Muscle of leg (tissue), 3 donors: ENCODE measurements at regions not wholly inside any gene's neighbourhood (a gene's known extent, or its start where the extent isn't known, plus 50 kb on each side); places are given as distances from the start of the nearest gene placed in this dataset.

Experiments
- DNase-seq: peaks from one replicate; pipeline ENCODE4 v3.0.0; 2013
- H3K27ac ChIP-seq: one replicate; pipeline ENCODE4 v1.5.1; 2013; ENCODE audit warnings: mild to moderate bottlenecking, low read length, control low read depth
- H3K27me3 ChIP-seq: one replicate; pipeline ENCODE4 v1.6.1; 2013; ENCODE audit warnings: low read length; ENCODE audit not compliant: control insufficient read depth, insufficient read depth
- H3K36me3 ChIP-seq: one replicate; pipeline ENCODE4 v1.6.1; 2013; ENCODE audit warnings: low read length; ENCODE audit not compliant: control insufficient read depth, insufficient read depth
- H3K4me1 ChIP-seq: one replicate; pipeline ENCODE4 v1.6.1; 2013; ENCODE audit warnings: low read length; ENCODE audit not compliant: control insufficient read depth, insufficient read depth
- H3K4me3 ChIP-seq: one replicate; pipeline ENCODE4 v1.5.1; 2013; ENCODE audit warnings: low read length, control low read depth
- H3K9me3 ChIP-seq: replicated peaks from 2 replicates; pipeline ENCODE4 v1.6.1; 2013; ENCODE audit warnings: low read depth, low read length; ENCODE audit not compliant: control insufficient read depth
- WGBS: methylation state at CpG from one replicate; pipeline ENCODE4 v1.1.5; 2013; ENCODE audit warnings: missing lambda C conversion rate; ENCODE audit not compliant: insufficient coverage; 5-methylcytosine and 5-hydroxymethylcytosine counted together

DNA sequence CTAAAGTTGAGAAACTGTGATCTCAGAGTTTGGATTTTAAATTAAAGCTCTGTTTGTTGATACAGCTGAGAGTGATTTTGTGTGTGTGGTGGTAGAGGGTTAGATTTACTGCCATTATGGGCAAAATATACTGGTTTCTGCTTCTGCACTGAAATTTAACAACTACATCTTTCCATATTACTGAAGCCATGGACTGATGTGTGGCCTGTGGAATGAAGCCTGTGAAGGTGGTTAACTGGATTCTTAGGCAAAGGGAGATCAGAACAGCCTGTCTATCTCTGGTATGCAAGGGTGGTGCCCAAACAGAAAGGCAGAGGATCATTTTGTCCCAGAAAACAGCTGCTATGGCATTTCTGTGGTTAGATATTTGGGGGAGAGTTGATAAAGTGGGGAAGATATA, 297.3 kb upstream of the THBS1 start:
- no peaks in the 10 kb centered on the region for H3K27me3 ChIP-seq
- no peaks in the 10 kb centered on the region for H3K36me3 ChIP-seq
- H3K4me3 ChIP-seq, result no peak overlapping the region
- H3K27ac ChIP-seq, result no peak overlapping the region
- H3K4me1 ChIP-seq, result no peaks in the 10 kb centered on the region
- H3K9me3 ChIP-seq, result no peaks in the 10 kb centered on the region
- DNase-seq, result no peak

DNA sequence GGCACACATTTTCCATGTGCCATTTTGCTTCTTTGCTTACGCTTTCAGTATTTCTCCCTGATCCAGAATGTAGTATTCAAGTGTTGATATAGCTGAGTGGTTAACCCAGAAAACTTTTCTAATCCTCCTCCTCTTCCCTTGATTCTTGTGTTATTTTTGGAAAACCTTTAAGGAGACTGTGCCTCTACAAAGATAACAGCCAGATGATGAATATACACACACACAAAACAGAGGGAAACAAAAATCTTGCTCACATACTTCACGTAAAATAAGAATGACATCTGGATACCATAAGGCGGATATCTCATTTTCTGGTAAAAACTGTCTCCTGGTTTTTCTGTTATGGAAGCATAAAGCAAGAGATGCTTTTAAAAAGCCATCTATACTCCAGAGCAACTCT, 295.8 kb upstream of the THBS1 start:
- Histone ChIP-seq H3K27ac (no peak overlapping the region), H3K9me3 (no peaks in the 10 kb centered on the region), H3K36me3 (no peaks in the 10 kb centered on the region), H3K4me1 (no peaks in the 10 kb centered on the region), H3K4me3 (no peak overlapping the region), H3K27me3 (no peaks in the 10 kb centered on the region)
- no peak for DNase-seq
- no CpG with 5 or more reads among the region's 3 CpGs for WGBS

DNA sequence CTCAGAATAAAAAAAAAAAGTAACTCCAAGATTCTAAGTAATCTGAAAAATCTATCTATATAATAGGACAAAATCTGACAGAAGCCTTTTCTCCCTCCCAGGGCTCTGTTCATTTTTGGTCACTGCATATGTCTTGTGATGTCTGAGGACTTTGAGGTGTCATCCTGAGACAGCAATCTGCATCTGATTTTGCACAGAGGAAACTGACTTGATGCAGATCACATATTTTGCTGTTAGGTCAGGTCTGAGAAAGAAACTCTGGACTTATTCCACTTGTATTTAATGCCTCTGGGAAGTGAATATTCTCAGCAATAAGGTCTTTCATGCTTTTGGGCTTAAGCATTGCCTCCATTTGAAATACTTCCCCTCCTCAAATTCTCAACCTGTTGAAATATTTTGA, 295.2 kb upstream of the THBS1 start:
- no peaks in the 10 kb centered on the region for H3K9me3 ChIP-seq
- no peak overlapping the region for H3K4me3 ChIP-seq
- H3K36me3 ChIP-seq, result no peaks in the 10 kb centered on the region
- H3K27me3 ChIP-seq, result no peaks in the 10 kb centered on the region
- peak; percentile 24 for DNase-seq
- no peaks in the 10 kb centered on the region for H3K4me1 ChIP-seq
- H3K27ac ChIP-seq, result no peak overlapping the region

DNA sequence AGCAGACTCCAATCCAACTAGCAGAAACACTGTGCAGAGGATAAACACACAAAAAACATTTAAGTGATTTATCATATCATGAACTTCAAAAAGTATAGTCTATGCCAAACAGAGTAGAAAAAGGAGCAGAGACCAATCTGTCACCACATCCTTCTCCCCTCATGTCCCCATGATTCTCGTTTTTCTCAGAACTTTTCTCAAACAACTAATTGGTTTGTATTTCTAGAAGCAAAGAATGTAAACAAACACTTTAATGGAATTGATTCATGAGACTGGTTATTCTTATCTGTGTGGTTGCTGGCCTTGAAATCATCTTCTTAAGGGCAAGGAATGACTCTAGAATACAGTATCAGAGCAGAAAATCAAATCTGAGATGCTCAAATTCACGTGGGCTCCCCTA, 294.2 kb upstream of the THBS1 start:
- no peak overlapping the region for H3K27ac ChIP-seq
- no peak for DNase-seq
- no peak overlapping the region for H3K4me3 ChIP-seq
- H3K27me3 ChIP-seq, result no peaks in the 10 kb centered on the region
- no peaks in the 10 kb centered on the region for H3K4me1 ChIP-seq
- H3K9me3 ChIP-seq, result no peaks in the 10 kb centered on the region
- no CpG with 5 or more reads among the region's 2 CpGs for WGBS
- H3K36me3 ChIP-seq, result no peaks in the 10 kb centered on the region

DNA sequence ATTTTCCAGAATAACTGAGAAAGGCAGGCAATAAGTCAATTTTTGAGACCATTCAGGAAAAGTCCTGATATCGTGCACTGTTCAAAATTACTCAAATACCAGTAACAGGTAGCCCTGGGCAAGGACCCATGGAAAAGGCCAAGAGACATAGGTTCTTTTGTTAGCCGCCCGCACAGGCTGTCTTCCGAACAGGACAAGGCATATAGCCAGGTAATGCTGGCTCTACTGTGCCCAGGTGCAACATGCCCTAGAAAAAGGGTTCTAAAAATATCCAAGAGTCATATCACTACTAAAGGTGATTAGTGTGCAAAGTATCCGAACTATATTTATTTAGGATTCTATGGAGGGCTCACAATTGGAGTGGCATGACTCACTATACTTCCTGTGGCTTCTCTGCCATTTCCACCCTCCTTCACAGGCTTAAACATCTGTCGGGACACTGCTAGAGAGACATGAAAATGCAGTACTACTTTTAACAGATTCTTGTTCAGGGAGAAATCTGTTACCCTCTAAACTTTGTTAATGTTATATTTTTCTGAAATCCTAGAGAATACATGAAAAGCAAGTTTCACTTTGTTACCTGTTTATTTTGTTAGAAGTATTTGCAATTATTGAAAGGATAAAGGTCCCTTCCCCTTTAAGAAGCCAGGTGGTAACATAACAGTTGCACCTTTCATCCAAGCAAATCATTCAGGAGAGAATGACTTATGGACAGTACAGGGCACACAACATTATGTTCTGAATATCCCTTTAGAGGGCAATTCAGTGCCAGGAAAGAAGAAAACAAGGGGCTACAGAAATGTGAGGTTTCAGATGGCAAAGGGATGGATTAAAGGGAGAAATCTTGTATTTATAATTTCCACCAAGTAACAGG, 293.3 kb upstream of the THBS1 start:
- DNase-seq, result no peak
- no peaks in the 10 kb centered on the region for H3K36me3 ChIP-seq
- H3K4me1 ChIP-seq, result no peaks in the 10 kb centered on the region
- 94% methylated on average over 3 of the region's 6 CpGs for WGBS
- H3K27me3 ChIP-seq, result no peaks in the 10 kb centered on the region
- H3K27ac ChIP-seq, result no peak overlapping the region
- no peak overlapping the region for H3K4me3 ChIP-seq
- H3K9me3 ChIP-seq, result no peaks in the 10 kb centered on the region

DNA sequence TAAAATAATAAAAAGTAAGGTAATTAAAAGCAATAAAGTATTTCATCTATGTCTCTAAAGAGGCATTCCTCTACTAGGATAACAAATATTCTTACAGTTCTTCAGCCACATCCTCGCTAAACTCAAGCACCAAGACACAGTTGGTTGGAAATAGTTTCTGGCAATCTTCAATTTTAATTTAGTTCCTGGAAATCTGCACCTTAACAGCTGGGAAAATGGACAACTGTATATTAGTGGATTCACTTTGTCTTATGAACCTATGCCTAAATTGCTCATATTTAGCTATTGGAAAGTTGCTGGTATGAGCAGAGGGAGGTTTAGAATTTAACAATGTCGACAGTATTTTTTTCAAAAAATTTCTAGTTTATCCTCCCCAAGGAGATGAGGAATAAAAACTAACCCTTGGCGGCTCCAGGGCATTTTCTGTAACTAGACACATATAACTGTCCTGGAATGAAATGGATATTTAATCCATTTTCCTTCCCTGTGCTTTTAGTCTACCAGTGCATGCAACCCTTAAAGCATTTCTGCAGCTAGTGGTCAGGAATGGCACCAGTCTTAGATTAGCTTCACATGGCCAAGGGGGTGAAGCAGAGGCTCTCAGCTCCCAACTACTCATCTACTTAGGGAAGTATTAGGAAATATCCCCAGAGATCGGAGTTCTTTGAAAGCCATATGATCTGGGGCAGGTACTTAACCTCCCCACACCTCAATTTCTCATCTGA, 290.0 kb upstream of the THBS1 start:
- no peaks in the 10 kb centered on the region for H3K4me1 ChIP-seq
- WGBS, result no CpG with 5 or more reads among the region's 4 CpGs
- no peak overlapping the region for H3K4me3 ChIP-seq
- H3K27me3 ChIP-seq, result no peaks in the 10 kb centered on the region
- DNase-seq, result peak; percentile 91
- H3K36me3 ChIP-seq, result no peaks in the 10 kb centered on the region
- H3K27ac ChIP-seq, result peak overlapping the region; percentile 64
- H3K9me3 ChIP-seq, result no peaks in the 10 kb centered on the region

DNA sequence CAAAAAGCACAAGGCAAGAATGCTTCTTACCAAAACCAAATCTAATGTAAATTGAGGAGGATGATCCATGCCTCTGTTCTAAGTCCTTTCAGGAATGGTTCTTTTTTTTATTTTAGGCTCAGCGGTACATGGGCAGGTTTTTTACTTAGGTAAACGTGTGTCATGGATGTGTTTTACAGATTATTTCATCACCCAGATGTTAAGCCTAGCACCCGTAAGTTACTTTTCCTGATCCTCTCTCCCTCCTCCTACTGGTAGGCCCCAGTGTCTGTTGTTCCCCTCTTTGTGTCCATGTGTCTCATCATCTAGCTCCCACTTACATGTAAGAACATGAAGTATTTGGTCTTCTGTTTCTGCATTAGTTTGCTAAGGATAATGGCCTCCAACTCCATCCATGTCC, 289.2 kb upstream of the THBS1 start:
- H3K27me3 ChIP-seq, result no peaks in the 10 kb centered on the region
- WGBS, result no CpG with 5 or more reads among the region's 3 CpGs
- H3K36me3 ChIP-seq, result no peaks in the 10 kb centered on the region
- no peaks in the 10 kb centered on the region for H3K4me1 ChIP-seq
- H3K27ac ChIP-seq, result peak overlapping the region; percentile 64
- H3K4me3 ChIP-seq, result no peak overlapping the region
- no peaks in the 10 kb centered on the region for H3K9me3 ChIP-seq
- no peak for DNase-seq

DNA sequence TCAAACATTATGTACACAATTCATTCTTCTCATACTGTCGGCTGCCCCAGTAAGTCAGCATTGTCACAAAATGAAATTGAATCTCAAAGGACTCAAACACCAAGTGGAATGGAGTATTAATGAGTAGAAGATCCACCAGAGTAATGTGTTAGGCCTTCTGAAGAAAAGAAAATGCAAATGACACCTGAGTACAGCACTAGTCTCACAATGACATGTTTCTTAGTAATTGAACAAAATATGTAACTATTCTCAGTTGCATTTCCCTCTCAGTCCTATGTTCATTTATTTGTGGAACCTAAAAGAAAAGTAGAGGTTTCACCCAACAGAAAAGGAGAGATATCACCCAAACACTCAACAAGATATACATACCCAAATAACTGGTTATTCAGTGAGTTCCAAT, 283.9 kb upstream of the THBS1 start:
- no peak overlapping the region for H3K4me3 ChIP-seq
- WGBS, result no CpG with 5 or more reads among the region's 1 CpG

DNA sequence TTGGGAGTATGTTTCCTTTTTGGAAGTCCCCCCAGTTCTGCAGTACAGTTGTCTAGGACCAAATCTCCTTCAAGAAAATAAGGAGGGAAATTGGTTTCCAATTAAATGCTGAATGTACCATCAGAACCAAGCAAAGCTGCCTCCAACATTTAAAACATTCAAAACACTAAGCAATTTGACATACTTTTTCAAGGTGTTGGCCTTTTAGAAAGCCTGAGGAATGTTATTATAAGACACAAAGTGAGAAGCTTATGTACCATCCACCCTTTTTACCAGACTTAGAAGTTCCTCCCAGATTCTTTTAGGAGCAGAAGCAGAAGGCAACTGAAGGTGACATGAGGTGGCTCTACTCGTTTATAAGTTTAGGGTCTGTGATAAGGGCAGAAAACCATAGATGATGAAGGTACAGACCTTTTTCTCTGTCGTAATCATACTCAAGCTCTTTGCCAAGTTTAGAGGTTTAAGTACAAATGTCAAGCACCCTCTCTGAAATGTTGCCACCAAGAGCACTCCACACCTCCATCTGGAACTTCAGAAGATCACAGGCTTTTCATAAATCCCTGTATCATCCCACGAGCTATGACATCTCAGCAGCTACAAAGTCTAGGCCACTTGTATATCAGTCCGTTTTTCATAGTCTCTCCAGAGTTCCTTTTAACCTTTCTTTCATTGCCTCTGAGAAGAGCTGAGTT, 282.5 kb upstream of the THBS1 start:
- H3K4me1 ChIP-seq, result no peaks in the 10 kb centered on the region
- H3K27ac ChIP-seq, result peak overlapping the region; percentile 9
- DNase-seq, result no peak
- H3K36me3 ChIP-seq, result no peaks in the 10 kb centered on the region
- H3K9me3 ChIP-seq, result no peaks in the 10 kb centered on the region
- 83% methylated on average over 2 of the region's 4 CpGs for WGBS
- H3K27me3 ChIP-seq, result no peaks in the 10 kb centered on the region
- H3K4me3 ChIP-seq, result no peak overlapping the region

More for the DNA sequence above, 283.9 kb upstream of the THBS1 start:
- Histone ChIP-seq H3K27me3 (no peaks in the 10 kb centered on the region), H3K9me3 (no peaks in the 10 kb centered on the region), H3K4me1 (no peaks in the 10 kb centered on the region), H3K36me3 (no peaks in the 10 kb centered on the region), H3K27ac (no peak overlapping the region)
- DNase-seq, result no peak

DNA sequence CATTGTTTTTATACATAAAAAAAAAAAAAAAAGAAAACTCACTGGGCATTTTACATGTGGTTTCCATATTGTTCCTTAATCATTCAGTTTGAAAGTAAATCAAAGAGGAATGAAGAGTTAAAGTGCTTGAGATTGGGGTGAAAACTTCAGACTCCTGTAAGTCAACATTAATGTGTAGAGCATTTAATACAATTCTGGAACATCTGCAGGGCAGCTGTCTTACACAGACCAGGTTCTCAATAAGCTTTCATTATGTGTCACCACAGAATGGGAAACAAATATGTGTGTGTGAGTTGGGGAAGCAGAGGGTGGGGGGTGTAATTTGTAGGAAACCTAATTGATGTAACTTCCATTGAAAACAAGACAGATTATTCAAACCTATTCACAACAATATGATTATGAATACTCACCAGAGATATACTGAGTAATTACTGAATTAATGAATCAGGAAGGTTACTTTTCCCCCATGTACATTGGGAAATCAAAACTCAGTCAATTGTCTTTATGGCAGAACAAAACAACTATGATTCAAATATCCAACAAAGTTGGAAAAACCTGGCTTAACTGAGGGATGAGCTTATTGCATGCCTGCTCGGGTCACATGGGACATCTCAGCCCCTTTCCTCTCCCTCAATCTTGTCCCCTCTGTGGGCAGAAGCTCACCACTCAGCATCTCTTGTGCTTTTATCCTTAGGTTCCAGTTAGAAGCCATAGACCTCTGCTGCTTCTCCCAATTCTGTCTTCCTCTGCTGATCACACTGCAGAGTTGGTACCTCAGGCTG, 281.2 kb upstream of the THBS1 start:
- 100% methylated on average over 1 of the region's 1 CpG for WGBS

More for the DNA sequence above, 281.2 kb upstream of the THBS1 start:
- Histone ChIP-seq H3K4me3 (no peak overlapping the region), H3K9me3 (no peaks in the 10 kb centered on the region), H3K27ac (no peak overlapping the region), H3K36me3 (no peaks in the 10 kb centered on the region), H3K27me3 (no peaks in the 10 kb centered on the region), H3K4me1 (no peaks in the 10 kb centered on the region)
- DNase-seq, result no peak
